H9 (cell line): ENCODE measurements at regions not wholly inside any gene's neighbourhood (a gene's known extent, or its start where the extent isn't known, plus 50 kb on each side); places are given as distances from the start of the nearest gene placed in this dataset.

Experiments used
- DNase-seq: peaks from one replicate; pipeline ENCODE4 v3.0.0-alpha.2; 2017
- H2AFZ ChIP-seq: one replicate; pipeline ENCODE4 v1.6.1; 2013; ENCODE audit warnings: mild to moderate bottlenecking, low read length, control low read depth, moderate library complexity
- H2AK5ac ChIP-seq: 2 replicates; pipeline ENCODE4 v1.6.1; 2013; ENCODE audit warnings: low read length, control low read depth, mixed read lengths; ENCODE audit not compliant: insufficient read length
- H2BK120ac ChIP-seq: one replicate; pipeline ENCODE4 v1.6.1; 2013; ENCODE audit warnings: low read depth, mild to moderate bottlenecking, low read length, control low read depth, inconsistent platforms; ENCODE audit not compliant: poor library complexity, severe bottlenecking
- H2BK12ac ChIP-seq: 2 replicates; pipeline ENCODE4 v1.6.1; 2013; ENCODE audit warnings: low read length, control low read depth, mixed read lengths, low read depth; ENCODE audit not compliant: insufficient read length
- H2BK15ac ChIP-seq: 2 replicates; pipeline ENCODE4 v1.6.1; 2013; ENCODE audit warnings: low read depth, low read length, control low read depth
- H2BK20ac ChIP-seq: one replicate; pipeline ENCODE4 v1.6.1; 2013; ENCODE audit warnings: low read depth, mild to moderate bottlenecking, low read length, control low read depth, inconsistent platforms; ENCODE audit not compliant: poor library complexity, severe bottlenecking
- H2BK5ac ChIP-seq: 2 replicates; pipeline ENCODE4 v1.6.1; 2013; ENCODE audit warnings: low read length, control low read depth, mixed read lengths; ENCODE audit not compliant: insufficient read length
- H3K14ac ChIP-seq: 2 replicates; pipeline ENCODE4 v1.6.1; 2013; ENCODE audit warnings: low read length, control low read depth; ENCODE audit not compliant: insufficient read depth
- H3K18ac ChIP-seq: 2 replicates; pipeline ENCODE4 v1.6.1; 2013; ENCODE audit warnings: low read depth, mild to moderate bottlenecking, mixed read lengths, low read length, control low read depth; ENCODE audit not compliant: insufficient read length
- H3K23ac ChIP-seq: 2 replicates; pipeline ENCODE4 v1.6.1; 2013; ENCODE audit warnings: low read length, control low read depth, mixed read lengths, low read depth; ENCODE audit not compliant: insufficient read length
- H3K23me2 ChIP-seq: 2 replicates; pipeline ENCODE4 v1.6.1; 2013; ENCODE audit warnings: low read depth, mild to moderate bottlenecking, mixed read lengths, low read length, control low read depth; ENCODE audit not compliant: insufficient read length, poor library complexity, severe bottlenecking
- H3K27ac ChIP-seq: 2 replicates; pipeline ENCODE4 v1.5.1; 2013; ENCODE audit warnings: low read length, control low read depth, mixed read lengths, low read depth; ENCODE audit not compliant: insufficient read length
- H3K27me3 ChIP-seq: 2 replicates; pipeline ENCODE4 v1.6.1; 2013; ENCODE audit warnings: low read length, control low read depth, inconsistent platforms; ENCODE audit not compliant: insufficient read depth
- H3K4ac ChIP-seq: 2 replicates; pipeline ENCODE4 v1.6.1; 2013; ENCODE audit warnings: low read depth, mild to moderate bottlenecking, control low read depth, inconsistent platforms, low read length, moderate library complexity
- H3K4me1 ChIP-seq: 2 replicates; pipeline ENCODE4 v1.6.1; 2013; ENCODE audit warnings: low read length, control low read depth, inconsistent platforms; ENCODE audit not compliant: insufficient read depth
- H3K4me2 ChIP-seq: 2 replicates; pipeline ENCODE4 v1.6.1; 2013; ENCODE audit warnings: low read length, control low read depth, mixed read lengths; ENCODE audit not compliant: insufficient read length, insufficient read depth
- H3K56ac ChIP-seq: 2 replicates; pipeline ENCODE4 v1.6.1; 2013; ENCODE audit warnings: low read depth, mild to moderate bottlenecking, mixed read lengths, low read length, control low read depth; ENCODE audit not compliant: insufficient read length
- H3K79me1 ChIP-seq: 2 replicates; pipeline ENCODE4 v1.6.1; 2013; ENCODE audit warnings: low read depth, mild to moderate bottlenecking, moderate library complexity, low read length, control low read depth, inconsistent platforms; ENCODE audit not compliant: insufficient read depth, poor library complexity, severe bottlenecking
- H3K79me2 ChIP-seq: 2 replicates; pipeline ENCODE4 v1.6.1; 2013; ENCODE audit warnings: low read length, control low read depth, inconsistent platforms; ENCODE audit not compliant: insufficient read depth
- H3K9ac ChIP-seq: 2 replicates; pipeline ENCODE4 v1.6.1; 2013; ENCODE audit warnings: low read length, control low read depth, mixed read lengths; ENCODE audit not compliant: insufficient read length; ENCODE audit errors: extremely low read depth
- H3K9me3 ChIP-seq: one replicate; pipeline ENCODE4 v1.6.1; 2013; ENCODE audit warnings: low read depth, low read length, inconsistent platforms; ENCODE audit not compliant: control insufficient read depth
- H3T11ph ChIP-seq: one replicate; pipeline ENCODE4 v1.6.1; 2013; ENCODE audit warnings: mild to moderate bottlenecking, low read length, control low read depth, inconsistent platforms
- H4K20me1 ChIP-seq: one replicate; pipeline ENCODE4 v1.6.1; 2013; ENCODE audit not compliant: control insufficient read depth, insufficient read length, insufficient read depth
- H4K5ac ChIP-seq: 2 replicates; pipeline ENCODE4 v1.6.1; 2013; ENCODE audit warnings: low read depth, mild to moderate bottlenecking, mixed read lengths, low read length, control low read depth; ENCODE audit not compliant: insufficient read length
- H4K8ac ChIP-seq: replicated peaks from 2 replicates; pipeline ENCODE4 v1.6.1; 2013; ENCODE audit warnings: low read length, control low read depth, mixed read lengths, low read depth; ENCODE audit not compliant: insufficient read length
- H4K91ac ChIP-seq: 2 replicates; pipeline ENCODE4 v1.6.1; 2013; ENCODE audit warnings: low read depth, mild to moderate bottlenecking, moderate library complexity, mixed read lengths, low read length, control low read depth; ENCODE audit not compliant: insufficient read length
- H3K27ac Mint-ChIP-seq, 3 experiments: 2 replicates in 2 of 3; 3 replicates in 1 of 3; pipeline ENCODE4 v1.8.0; 2020 to 2021; ENCODE audit warnings: mixed read lengths in 3 of 3, mild to moderate bottlenecking in 1 of 3, moderate library complexity in 1 of 3
- H3K27me3 Mint-ChIP-seq: 2 replicates; pipeline ENCODE4 v1.8.0; 2021; ENCODE audit warnings: low read depth, mild to moderate bottlenecking, moderate library complexity, mixed read lengths
- H3K36me3 Mint-ChIP-seq, 3 experiments: 2 replicates in 2 of 3; 3 replicates in 1 of 3; pipeline ENCODE4 v1.8.0; 2020 to 2021; ENCODE audit warnings: low read depth in 3 of 3, mixed read lengths in 3 of 3; ENCODE audit not compliant: insufficient read depth in 1 of 3
- H3K4me1 Mint-ChIP-seq, 2 experiments: 2 replicates each; pipeline ENCODE4 v1.8.0; 2020; ENCODE audit warnings: mixed read lengths in 2 of 2
- H3K4me3 Mint-ChIP-seq, 2 experiments: 2 replicates in 1 of 2; 3 replicates in 1 of 2; pipeline ENCODE4 v1.8.0; 2020 to 2021; ENCODE audit warnings: mild to moderate bottlenecking in 2 of 2, mixed read lengths in 2 of 2, moderate library complexity in 1 of 2
- H3K9me3 Mint-ChIP-seq, 2 experiments: 2 replicates in 1 of 2; 3 replicates in 1 of 2; pipeline ENCODE4 v1.8.0; 2020; ENCODE audit warnings: mild to moderate bottlenecking in 2 of 2, mixed read lengths in 2 of 2, moderate library complexity in 1 of 2
- WGBS: extraction: QIAGEN DNeasy Blood & Tissue Kit; methylation state at CpG from one replicate; pipeline ENCODE4 v1.1.7; 2013; ENCODE audit warnings: missing lambda C conversion rate, low lambda C conversion rate, mixed read lengths; ENCODE audit not compliant: insufficient read length; ENCODE audit errors: extremely low coverage; 5-methylcytosine and 5-hydroxymethylcytosine counted together
- TF ChIP-seq, protein P1 (sequence below): fragments of 200-600 bp; sonication (generic); conservative IDR thresholded peaks from 3 replicates; pipeline ENCODE4 v1.8.0; 2021; ENCODE audit warnings: antibody characterized with exemption, mild to moderate bottlenecking

DNA sequence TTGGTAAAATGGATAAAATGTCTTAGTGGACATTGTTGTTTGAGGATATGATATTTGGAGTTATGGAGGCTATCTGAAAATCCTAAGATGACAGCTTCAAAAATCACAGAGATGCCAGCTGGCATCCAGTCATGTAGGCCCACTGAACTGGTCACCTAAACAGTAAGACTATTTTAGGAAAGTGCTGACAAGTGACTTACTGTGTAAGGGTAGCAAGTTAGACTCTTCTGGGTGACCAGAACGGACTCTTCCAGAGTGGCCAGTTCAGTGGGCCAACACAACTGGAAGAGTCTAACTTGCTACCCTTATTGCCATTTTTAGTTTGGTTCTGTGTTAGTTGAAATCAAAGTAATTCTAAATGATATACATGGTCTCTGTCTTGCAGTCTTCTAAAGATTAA is 61.4 kb upstream of the ATP8A1 start:
- Histone ChIP-seq H2BK5ac (no peak overlapping the region), H2BK12ac (no peak overlapping the region), H2AK5ac (no peak overlapping the region), H4K5ac (no peak overlapping the region), H3K9me3 (no peaks in the 10 kb centered on the region), H3K9ac (no peak overlapping the region), H3K14ac (no peak overlapping the region), H2BK15ac (no peak overlapping the region), H3K27ac (no peak overlapping the region), H3K79me1 (no peaks in the 10 kb centered on the region), H3K56ac (no peak overlapping the region), H4K8ac (no peak overlapping the region), H3K27me3 (no peaks in the 10 kb centered on the region), H3K4ac (no peak overlapping the region), H3K23me2 (no peaks in the 10 kb centered on the region), H3K79me2 (no peaks in the 10 kb centered on the region), H2BK120ac (no peak overlapping the region), H4K20me1 (no peaks in the 10 kb centered on the region), H2BK20ac (no peak overlapping the region), H3K18ac (no peak overlapping the region), H3K4me2 (no peak overlapping the region), H3K23ac (no peak overlapping the region), H3T11ph (no peak overlapping the region), H2AFZ (no peak overlapping the region), H3K4me1 (no peaks in the 10 kb centered on the region; the same call in 1 of the 2 replicates), H4K91ac (no peak overlapping the region)
- Mint-ChIP-seq H3K27me3 (no peaks in the 10 kb centered on the region), H3K4me3 (no peak overlapping the region), H3K9me3 (peaks cover 0 to 3% of the 10 kb centered on the region in 2 experiments; a peak in 2 of 5 replicates), H3K27ac (no peak overlapping the region), H3K4me1 (peaks cover 0 to 8% of the 10 kb centered on the region in 2 experiments; a peak in 2 of 4 replicates), H3K36me3 (no peaks in the 10 kb centered on the region; a peak in 1 of 7 replicates)
- TF ChIP-seq, protein P1, sequence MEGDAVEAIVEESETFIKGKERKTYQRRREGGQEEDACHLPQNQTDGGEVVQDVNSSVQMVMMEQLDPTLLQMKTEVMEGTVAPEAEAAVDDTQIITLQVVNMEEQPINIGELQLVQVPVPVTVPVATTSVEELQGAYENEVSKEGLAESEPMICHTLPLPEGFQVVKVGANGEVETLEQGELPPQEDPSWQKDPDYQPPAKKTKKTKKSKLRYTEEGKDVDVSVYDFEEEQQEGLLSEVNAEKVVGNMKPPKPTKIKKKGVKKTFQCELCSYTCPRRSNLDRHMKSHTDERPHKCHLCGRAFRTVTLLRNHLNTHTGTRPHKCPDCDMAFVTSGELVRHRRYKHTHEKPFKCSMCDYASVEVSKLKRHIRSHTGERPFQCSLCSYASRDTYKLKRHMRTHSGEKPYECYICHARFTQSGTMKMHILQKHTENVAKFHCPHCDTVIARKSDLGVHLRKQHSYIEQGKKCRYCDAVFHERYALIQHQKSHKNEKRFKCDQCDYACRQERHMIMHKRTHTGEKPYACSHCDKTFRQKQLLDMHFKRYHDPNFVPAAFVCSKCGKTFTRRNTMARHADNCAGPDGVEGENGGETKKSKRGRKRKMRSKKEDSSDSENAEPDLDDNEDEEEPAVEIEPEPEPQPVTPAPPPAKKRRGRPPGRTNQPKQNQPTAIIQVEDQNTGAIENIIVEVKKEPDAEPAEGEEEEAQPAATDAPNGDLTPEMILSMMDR: no peak
- no peak for DNase-seq
- no CpG with 5 or more reads among the region's 1 CpG for WGBS
